Neural cell (in vitro differentiated cells): ENCODE measurements at regions not wholly inside any gene's neighbourhood (a gene's known extent, or its start where the extent isn't known, plus 50 kb on each side); places are given as distances from the start of the nearest gene placed in this dataset.

Experiments used
- H2AFZ ChIP-seq: fragments of 200-600, 300-800 bp; sonication (generic), shearing (Covaris generic); 2 replicates; pipeline ENCODE4 v1.6.0; 2014; ENCODE audit warnings: low read depth, mild to moderate bottlenecking, antibody characterized with exemption, low read length, moderate library complexity
- H3F3A ChIP-seq: fragments of 200-600 bp; shearing (Covaris generic); 2 replicates; pipeline ENCODE4 v1.6.1; 2016; ENCODE audit warnings: mild to moderate bottlenecking, moderate library complexity, mixed read lengths, antibody characterized with exemption, low read length; ENCODE audit not compliant: insufficient read depth, poor library complexity, severe bottlenecking
- H3K27ac ChIP-seq: fragments of 200-600, 300-800 bp; sonication (generic), shearing (Covaris generic); 2 replicates; pipeline ENCODE4 v1.5.1; 2014; ENCODE audit warnings: mild to moderate bottlenecking, low read length, moderate library complexity
- H3K27me3 ChIP-seq: fragments of 300-800, 200-600 bp; sonication (generic), shearing (Covaris generic); 2 replicates; pipeline ENCODE4 v1.6.0; 2014; ENCODE audit warnings: mild to moderate bottlenecking, low read depth, low read length, moderate library complexity; ENCODE audit not compliant: insufficient read depth
- H3K36me3 ChIP-seq: fragments of 300-800, 200-600 bp; sonication (generic), shearing (Covaris generic); 2 replicates; pipeline ENCODE4 v1.5.1; 2014; ENCODE audit warnings: mild to moderate bottlenecking, antibody characterized with exemption, low read length, moderate library complexity; ENCODE audit not compliant: insufficient read depth
- H3K4me2 ChIP-seq: fragments of 300-800, 200-600 bp; sonication (generic), shearing (Covaris generic); 2 replicates; pipeline ENCODE4 v1.6.0; 2014; ENCODE audit warnings: mild to moderate bottlenecking, low read length
- H3K4me3 ChIP-seq: fragments of 300-800, 200-600 bp; sonication (generic), shearing (Covaris generic); 2 replicates; pipeline ENCODE4 v1.5.1; 2014; ENCODE audit warnings: mild to moderate bottlenecking, low read length, moderate library complexity
- H3K79me2 ChIP-seq: fragments of 200-600 bp; shearing (Covaris generic); replicated peaks from 2 replicates; pipeline ENCODE4 v1.6.0; 2014; ENCODE audit warnings: mild to moderate bottlenecking, low read length, moderate library complexity; ENCODE audit not compliant: insufficient read depth
- H3K9ac ChIP-seq: fragments of 300-800, 200-600 bp; sonication (generic), shearing (Covaris generic); 2 replicates; pipeline ENCODE4 v1.6.1; 2016; ENCODE audit warnings: mild to moderate bottlenecking, low read length, mixed read lengths
- H3K9me2 ChIP-seq: fragments of 200-600 bp; shearing (Covaris generic); 2 replicates; pipeline ENCODE4 v1.6.1; 2016; ENCODE audit warnings: mild to moderate bottlenecking, low read length, mixed read lengths; ENCODE audit not compliant: insufficient read depth
- H3K9me3 ChIP-seq: fragments of 200-600, 300-800 bp; sonication (generic), shearing (Covaris generic); 2 replicates; pipeline ENCODE4 v1.6.1; 2016; ENCODE audit warnings: mild to moderate bottlenecking, mixed run types, low read length, moderate library complexity, mixed read lengths
- H4K20me1 ChIP-seq: fragments of 200-600 bp; shearing (Covaris generic); 2 replicates; pipeline ENCODE4 v1.6.1; 2016; ENCODE audit warnings: mild to moderate bottlenecking, mixed run types; ENCODE audit not compliant: insufficient read depth
- CTCF ChIP-seq: fragments of 450-650 bp; IDR thresholded peaks from 2 replicates; pipeline ENCODE4 v1.5.1; 2014; ENCODE audit warnings: antibody characterized with exemption, mild to moderate bottlenecking, moderate library complexity; ENCODE audit not compliant: poor library complexity, severe bottlenecking
- EP300 ChIP-seq: fragments of 450-650 bp; conservative IDR thresholded peaks from 2 replicates; pipeline ENCODE4 v1.6.1; 2014; ENCODE audit warnings: antibody characterized with exemption, mild to moderate bottlenecking, moderate library complexity; ENCODE audit not compliant: poor library complexity, severe bottlenecking
- EZH2 ChIP-seq: fragments of 200-600, 300-800 bp; shearing (Covaris generic), sonication (generic); IDR thresholded peaks from 2 replicates; pipeline ENCODE4 v1.6.1; 2014; ENCODE audit warnings: antibody characterized with exemption, low read length, borderline replicate concordance, mild to moderate bottlenecking; ENCODE audit not compliant: insufficient read depth, poor library complexity, severe bottlenecking
- POLR2AphosphoS5 ChIP-seq: IDR thresholded peaks from 2 replicates; pipeline ENCODE4 v1.6.1; 2012
- RAD21 ChIP-seq: fragments of 450-650 bp; conservative IDR thresholded peaks from 2 replicates; pipeline ENCODE4 v1.6.1; 2014; ENCODE audit warnings: antibody characterized with exemption, mild to moderate bottlenecking, moderate library complexity
- REST ChIP-seq: IDR thresholded peaks from 2 replicates; pipeline ENCODE4 v1.6.1; 2012; ENCODE audit warnings: borderline replicate concordance
- SMC3 ChIP-seq: fragments of 450-650 bp; conservative IDR thresholded peaks from 2 replicates; pipeline ENCODE4 v1.6.1; 2014; ENCODE audit warnings: antibody characterized with exemption, mild to moderate bottlenecking, moderate library complexity; ENCODE audit not compliant: poor library complexity

GRCh38 chr2:212640428-212640827, 101.8 kb upstream of the ERBB4 start:
- no peak overlapping the region for H3K9ac ChIP-seq
- no peaks in the 10 kb centered on the region for H3K27me3 ChIP-seq
- H3K79me2 ChIP-seq = no peaks in the 10 kb centered on the region
- H3K36me3 ChIP-seq = no peaks in the 10 kb centered on the region
- H2AFZ ChIP-seq = no peak overlapping the region
- no peak overlapping the region for H3K4me3 ChIP-seq
- TF ChIP-seq EP300 = peak; percentile 23
- TF ChIP-seq EZH2 = no peak
- H3K27ac ChIP-seq = no peak overlapping the region
- H3F3A ChIP-seq = no peaks in the 10 kb centered on the region
- H3K9me3 ChIP-seq = no peaks in the 10 kb centered on the region
- H3K4me2 ChIP-seq = no peak overlapping the region
- no peaks in the 10 kb centered on the region for H4K20me1 ChIP-seq
- no peaks in the 10 kb centered on the region for H3K9me2 ChIP-seq

- no peaks in the 10 kb centered on the region for H3K9me3 ChIP-seq
- H2AFZ ChIP-seq = no peak overlapping the region
- no peaks in the 10 kb centered on the region for H4K20me1 ChIP-seq
- H3K27me3 ChIP-seq = no peaks in the 10 kb centered on the region
- H3K79me2 ChIP-seq = no peaks in the 10 kb centered on the region
- no peak overlapping the region for H3K4me3 ChIP-seq
- TF ChIP-seq SMC3 = no peak
- no peak for TF ChIP-seq EZH2
- TF ChIP-seq EP300 = no peak
- H3K4me2 ChIP-seq = no peak overlapping the region
- H3K36me3 ChIP-seq = no peaks in the 10 kb centered on the region
- H3K9me2 ChIP-seq = no peaks in the 10 kb centered on the region
- H3K9ac ChIP-seq = no peak overlapping the region
- no peaks in the 10 kb centered on the region for H3F3A ChIP-seq
- no peak overlapping the region for H3K27ac ChIP-seq
Measured at GRCh38 chr2:212638694-212639093, 100.1 kb upstream of the ERBB4 start.

- H3K79me2 ChIP-seq = no peaks in the 10 kb centered on the region
- no peaks in the 10 kb centered on the region for H4K20me1 ChIP-seq
- H3K27ac ChIP-seq = no peak overlapping the region
- TF ChIP-seq EZH2 (no peak), CTCF (no peak), EP300 (no peak), POLR2AphosphoS5 (no peak)
- no peaks in the 10 kb centered on the region for H3K27me3 ChIP-seq
- H3K9me3 ChIP-seq = no peaks in the 10 kb centered on the region
- no peak overlapping the region for H2AFZ ChIP-seq
- no peak overlapping the region for H3K4me2 ChIP-seq
- no peaks in the 10 kb centered on the region for H3K9me2 ChIP-seq
- no peak overlapping the region for H3K9ac ChIP-seq
- no peak overlapping the region for H3K4me3 ChIP-seq
- no peaks in the 10 kb centered on the region for H3F3A ChIP-seq
- no peaks in the 10 kb centered on the region for H3K36me3 ChIP-seq
Measured at GRCh38 chr2:212628586-212628985, 90.0 kb upstream of the ERBB4 start.

- Histone ChIP-seq H3K79me2 (no peaks in the 10 kb centered on the region), H3K9ac (no peak overlapping the region), H3K36me3 (no peaks in the 10 kb centered on the region), H3K4me2 (no peak overlapping the region), H3K27ac (no peak overlapping the region), H3K4me3 (no peak overlapping the region), H3K9me3 (no peaks in the 10 kb centered on the region), H4K20me1 (no peaks in the 10 kb centered on the region), H3K9me2 (no peaks in the 10 kb centered on the region), H3K27me3 (no peaks in the 10 kb centered on the region), H2AFZ (no peak overlapping the region), H3F3A (no peaks in the 10 kb centered on the region)
- TF ChIP-seq RAD21 (no peak), REST (no peak)
Measured at GRCh38 chr2:212626371-212626918, 87.8 kb upstream of the ERBB4 start.
